BLaER1 (cell line): ENCODE measurements at regions not wholly inside any gene's neighbourhood (a gene's known extent, or its start where the extent isn't known, plus 50 kb on each side); places are given as distances from the start of the nearest gene placed in this dataset.

Experiments
- H3K27ac ChIP-seq: shearing (Covaris generic); formaldehyde crosslinking; 2 replicates; pipeline ENCODE4 v1.8.1; 2022
- H3K27me3 ChIP-seq: shearing (Covaris generic); formaldehyde crosslinking; 2 replicates; pipeline ENCODE4 v1.8.1; 2022
- H3K36me3 ChIP-seq: shearing (Covaris generic); formaldehyde crosslinking; 2 replicates; pipeline ENCODE4 v1.8.1; 2022
- H3K4me1 ChIP-seq: shearing (Covaris generic); formaldehyde crosslinking; 2 replicates; pipeline ENCODE4 v1.8.1; 2022
- H3K4me2 ChIP-seq: shearing (Covaris generic); formaldehyde crosslinking; 2 replicates; pipeline ENCODE4 v1.8.1; 2022
- H3K4me3 ChIP-seq: shearing (Covaris generic); formaldehyde crosslinking; 2 replicates; pipeline ENCODE4 v1.8.1; 2022
- H3K9ac ChIP-seq: shearing (Covaris generic); formaldehyde crosslinking; 2 replicates; pipeline ENCODE4 v1.8.1; 2022
- H3K9me3 ChIP-seq: shearing (Covaris generic); formaldehyde crosslinking; 2 replicates; pipeline ENCODE4 v1.8.1; 2022
- H4K20me1 ChIP-seq: shearing (Covaris generic); formaldehyde crosslinking; 2 replicates; pipeline ENCODE4 v1.8.1; 2022
- Cebpa-rat ChIP-seq: shearing (Covaris generic); IDR thresholded peaks from 2 replicates; pipeline ENCODE4 v1.8.1; 2022

GRCh38 chr4:112093636-112094202, 51.5 kb upstream of the FAM241A start:
- no peaks in the 10 kb centered on the region; the same call in 1 of the 2 replicates for H4K20me1 ChIP-seq
- no peak overlapping the region for H3K27ac ChIP-seq
- H3K4me3 ChIP-seq, result no peak overlapping the region
- H3K9me3 ChIP-seq, result no peaks in the 10 kb centered on the region
- no peaks in the 10 kb centered on the region for H3K4me1 ChIP-seq
- no peak overlapping the region for H3K4me2 ChIP-seq
- TF ChIP-seq Cebpa-rat, result no peak
- no peaks in the 10 kb centered on the region for H3K27me3 ChIP-seq
- no peak overlapping the region for H3K9ac ChIP-seq
- H3K36me3 ChIP-seq, result no peaks in the 10 kb centered on the region

DNA sequence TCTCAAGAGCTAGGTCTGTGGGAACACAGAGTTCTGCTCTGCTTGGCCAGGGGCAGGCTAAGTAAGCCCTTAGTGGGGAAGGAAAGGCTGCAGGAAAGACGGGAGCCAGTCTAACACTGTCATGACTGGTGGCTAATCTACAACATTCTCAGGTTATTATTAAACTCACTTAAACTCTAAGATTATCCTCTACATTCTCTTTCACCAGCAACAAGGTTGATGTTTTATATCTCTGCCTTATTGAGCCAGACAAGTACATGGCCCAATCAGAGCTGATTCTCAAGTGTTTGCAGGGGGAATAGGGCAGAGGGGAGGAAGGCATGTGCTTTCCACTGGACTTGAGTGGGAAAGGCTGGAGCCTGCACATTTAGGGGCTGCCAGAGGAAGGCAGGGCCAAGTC, 50.9 kb upstream of the FAM241A start:
- no peak overlapping the region for H3K4me3 ChIP-seq
- H3K9ac ChIP-seq, result no peak overlapping the region
- no peaks in the 10 kb centered on the region for H3K4me1 ChIP-seq
- no peak for TF ChIP-seq Cebpa-rat
- H3K27me3 ChIP-seq, result no peaks in the 10 kb centered on the region
- H3K27ac ChIP-seq, result no peak overlapping the region
- H4K20me1 ChIP-seq, result no peaks in the 10 kb centered on the region; the same call in 1 of the 2 replicates
- H3K36me3 ChIP-seq, result no peaks in the 10 kb centered on the region
- no peak overlapping the region for H3K4me2 ChIP-seq
- H3K9me3 ChIP-seq, result no peaks in the 10 kb centered on the region
